ENCODE measurements at regions not wholly inside any gene's neighbourhood (a gene's known extent, or its start where the extent isn't known, plus 50 kb on each side); places are given as distances from the start of the nearest gene placed in this dataset.
"Not testable (repeated sequence)": the region's sequence is repeated elsewhere in the genome, so short reads cannot be mapped to it uniquely, and the experiment has no call there.

GRCh38 chr16:87044032-87044382 is 273.2 kb downstream of the C16orf95 start:
- no peak for DNase-seq (ENCODE audit: low read depth in 1 of 2, low spot score in 1 of 2)

GRCh38 chr16:87044829-87045228 is 272.4 kb downstream of the C16orf95 start:
- DNase-seq (ENCODE audit: low read depth in 1 of 2, low spot score in 1 of 2): no peak

- DNase-seq (ENCODE audit: low read depth in 1 of 2, low spot score in 1 of 2): no peak
Observed at GRCh38 chr16:87045466-87046216, 271.6 kb downstream of the C16orf95 start.

GRCh38 chr16:87046235-87046634 is 271.0 kb downstream of the C16orf95 start:
- DNase-seq (ENCODE audit: low read depth in 1 of 2, low spot score in 1 of 2): no peak

GRCh38 chr16:87047221-87048037 is 269.8 kb downstream of the C16orf95 start:
- no peak for DNase-seq (ENCODE audit: low read depth in 1 of 2, low spot score in 1 of 2)

GRCh38 chr16:87048038-87048729 is 269.0 kb downstream of the C16orf95 start:
- no peak for DNase-seq (ENCODE audit: low read depth in 1 of 2, low spot score in 1 of 2)

GRCh38 chr16:87048730-87049115 is 268.5 kb downstream of the C16orf95 start:
- no peak for DNase-seq (ENCODE audit: low read depth in 1 of 2, low spot score in 1 of 2)

- DNase-seq (ENCODE audit: low read depth in 1 of 2, low spot score in 1 of 2): not testable (repeated sequence)
Observed at GRCh38 chr16:87049216-87049615, 268.0 kb downstream of the C16orf95 start.

GRCh38 chr16:87050142-87050541 is 267.1 kb downstream of the C16orf95 start:
- no peak for DNase-seq (ENCODE audit: low read depth in 1 of 2, low spot score in 1 of 2)

- DNase-seq (ENCODE audit: low read depth in 1 of 2, low spot score in 1 of 2): no peak
Observed at GRCh38 chr16:87051526-87052320, 265.5 kb downstream of the C16orf95 start.

GRCh38 chr16:87052506-87052905 is 264.7 kb downstream of the C16orf95 start:
- no peak for DNase-seq (ENCODE audit: low read depth in 1 of 2, low spot score in 1 of 2)

- DNase-seq (ENCODE audit: low read depth in 1 of 2, low spot score in 1 of 2): no peak
Observed at GRCh38 chr16:87053016-87053982, 263.9 kb downstream of the C16orf95 start.

GRCh38 chr16:87054154-87054553 is 263.0 kb downstream of the C16orf95 start:
- no peak for DNase-seq (ENCODE audit: low read depth in 1 of 2, low spot score in 1 of 2)

- DNase-seq (ENCODE audit: low read depth in 1 of 2, low spot score in 1 of 2): no peak
Observed at GRCh38 chr16:87054856-87055255, 262.3 kb downstream of the C16orf95 start.

- DNase-seq (ENCODE audit: low read depth in 1 of 2, low spot score in 1 of 2): no peak
Observed at GRCh38 chr16:87056083-87056482, 261.1 kb downstream of the C16orf95 start.

- DNase-seq (ENCODE audit: low read depth in 1 of 2, low spot score in 1 of 2): no peak
Observed at GRCh38 chr16:87056551-87056950, 260.6 kb downstream of the C16orf95 start.

GRCh38 chr16:87057211-87057881 is 259.8 kb downstream of the C16orf95 start:
- no peak for DNase-seq (ENCODE audit: low read depth in 1 of 2, low spot score in 1 of 2)

- no peak for DNase-seq (ENCODE audit: low read depth in 1 of 2, low spot score in 1 of 2)
Observed at GRCh38 chr16:87057951-87058560, 259.1 kb downstream of the C16orf95 start.

GRCh38 chr16:87058728-87059250 is 258.4 kb downstream of the C16orf95 start:
- DNase-seq (ENCODE audit: low read depth in 1 of 2, low spot score in 1 of 2): no peak
